Inflammatory macrophage (primary cell): ENCODE measurements at regions not wholly inside any gene's neighbourhood (a gene's known extent, or its start where the extent isn't known, plus 50 kb on each side); places are given as distances from the start of the nearest gene placed in this dataset.

Experiments
- DNase-seq, 2 donors: peaks; one replicate each; pipeline ENCODE4 v3.0.0-alpha.2; 2020 to 2022

DNA sequence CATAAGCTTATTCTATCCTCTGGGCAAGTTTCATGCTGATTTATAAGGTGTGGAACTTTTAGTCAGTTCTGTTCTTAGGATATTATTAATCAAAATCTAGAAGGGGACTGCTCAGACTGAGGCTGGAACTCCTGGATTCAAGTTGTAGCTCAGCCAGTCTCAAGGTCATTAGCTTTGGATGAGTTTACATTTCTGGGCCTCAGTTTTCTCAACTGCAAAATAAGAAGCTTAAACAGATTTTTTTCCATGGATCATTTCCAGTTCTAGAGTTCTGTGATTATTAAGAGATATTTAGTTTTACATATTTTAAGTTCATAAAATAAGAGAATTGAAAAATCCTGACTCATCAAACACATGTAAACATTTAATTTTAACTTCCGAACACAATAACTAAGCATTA, 442.5 kb upstream of the PKDCC start:
- DNase-seq = no peak

- DNase-seq = no peak
Observed at GRCh38 chr2:41605914-41606313, 441.9 kb upstream of the PKDCC start.

- no peak for DNase-seq
Observed at GRCh38 chr2:41610501-41611190, 437.2 kb upstream of the PKDCC start.

- DNase-seq = peak in 1 of 2 donors; percentile 3
Observed at GRCh38 chr2:41618754-41619153, 429.1 kb upstream of the PKDCC start.

DNA sequence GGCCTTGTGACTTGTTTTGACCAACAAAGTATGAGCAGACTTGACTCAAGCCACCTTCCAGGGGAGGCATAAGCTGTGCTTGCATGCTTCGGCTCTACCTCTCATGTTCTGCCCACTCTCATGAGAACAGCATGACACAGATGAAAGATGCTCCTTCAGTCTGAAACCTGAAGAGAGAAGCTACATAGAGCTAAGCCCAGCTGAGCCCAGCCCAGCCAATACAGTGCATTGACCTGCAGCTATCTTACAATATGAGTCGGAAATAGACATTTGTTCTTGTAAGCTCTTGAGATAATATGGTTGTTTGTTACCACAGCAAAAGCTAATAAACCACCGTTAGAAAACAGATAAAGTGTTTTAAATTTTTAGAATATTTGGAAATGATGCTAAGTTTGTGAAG, 426.7 kb upstream of the PKDCC start:
- no peak for DNase-seq

- no peak for DNase-seq
Observed at GRCh38 chr2:41621563-41621962, 426.3 kb upstream of the PKDCC start.

DNA sequence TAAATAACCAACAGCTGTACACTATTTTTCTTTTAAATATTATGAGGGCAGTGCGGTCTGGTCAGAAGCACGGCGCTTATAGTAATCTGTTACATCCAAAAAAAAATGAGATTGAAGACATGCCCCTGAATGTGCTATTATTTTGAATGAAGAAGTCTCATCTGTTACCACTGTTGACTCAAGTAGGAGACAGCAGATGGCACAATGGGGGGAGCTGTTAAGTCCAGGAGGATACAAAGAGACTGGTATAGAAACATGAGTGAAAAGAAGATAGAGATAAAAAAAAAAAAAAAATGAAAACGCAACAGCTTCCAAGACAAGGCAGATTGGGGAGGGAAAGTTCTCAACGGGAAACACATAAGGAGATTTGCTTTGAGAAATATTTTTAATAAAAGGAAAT, 425.5 kb upstream of the PKDCC start:
- DNase-seq = no peak

- DNase-seq = no peak
Observed at GRCh38 chr2:41626936-41627335, 420.9 kb upstream of the PKDCC start.

DNA sequence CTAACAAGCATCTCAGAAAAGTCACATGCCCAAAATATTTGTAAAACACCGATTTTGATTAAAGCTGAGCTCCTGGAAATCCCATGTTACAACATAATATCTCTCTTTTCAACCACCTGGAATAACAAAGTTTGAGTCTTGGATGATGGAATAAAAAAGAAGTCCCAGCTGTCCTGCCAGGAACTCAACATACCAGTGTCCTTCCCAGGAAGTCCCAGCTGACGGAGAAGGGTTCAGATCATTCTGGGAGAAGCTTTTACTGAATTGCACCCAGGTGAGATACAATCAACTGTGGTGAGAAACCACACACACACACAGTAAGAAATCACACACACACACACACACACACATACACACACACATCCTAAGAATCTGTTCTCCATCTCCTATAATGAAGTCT, 413.1 kb upstream of the PKDCC start:
- DNase-seq = no peak

GRCh38 chr2:41644936-41645335, 402.9 kb upstream of the PKDCC start:
- no peak for DNase-seq

- DNase-seq = no peak
Observed at GRCh38 chr2:41647468-41648050, 400.3 kb upstream of the PKDCC start.

DNA sequence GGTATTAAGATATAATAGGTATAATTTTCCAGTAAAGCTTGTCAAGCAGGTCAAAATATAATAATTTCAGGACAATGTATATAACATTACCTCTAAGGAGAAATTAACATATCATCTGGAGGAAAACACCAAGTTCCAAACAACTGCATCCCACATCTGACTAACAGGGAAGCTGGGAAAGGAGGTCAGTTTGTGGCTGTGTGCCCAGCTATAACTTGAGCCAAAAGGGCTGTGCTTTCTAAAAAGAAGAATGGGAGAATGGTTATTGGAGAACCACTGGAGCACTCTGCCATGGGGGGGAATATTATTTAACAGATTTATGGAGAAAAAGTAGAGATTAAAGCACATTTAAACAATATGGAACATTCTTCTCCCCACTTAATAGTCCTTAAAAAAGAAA, 390.6 kb upstream of the PKDCC start:
- no peak for DNase-seq

DNA sequence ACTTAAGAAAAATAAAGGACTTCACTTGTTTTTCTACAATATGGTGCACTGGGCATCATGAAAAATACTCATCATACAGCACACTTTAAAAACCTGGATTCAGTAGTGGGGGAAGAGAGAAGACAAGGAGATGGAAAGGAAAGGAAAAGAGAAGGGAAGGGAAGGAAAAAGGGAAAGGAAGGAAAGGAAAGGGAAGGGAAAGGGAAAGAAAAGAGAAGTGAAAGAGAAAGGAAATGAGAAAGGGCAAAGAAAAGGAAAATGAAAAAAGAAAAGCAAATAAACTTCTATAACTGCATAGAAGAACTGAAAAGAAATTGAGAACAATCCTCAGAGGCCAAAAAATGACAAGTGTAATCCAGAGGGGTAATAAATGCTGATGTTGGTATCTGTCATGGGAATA, 388.1 kb upstream of the PKDCC start:
- no peak for DNase-seq

DNA sequence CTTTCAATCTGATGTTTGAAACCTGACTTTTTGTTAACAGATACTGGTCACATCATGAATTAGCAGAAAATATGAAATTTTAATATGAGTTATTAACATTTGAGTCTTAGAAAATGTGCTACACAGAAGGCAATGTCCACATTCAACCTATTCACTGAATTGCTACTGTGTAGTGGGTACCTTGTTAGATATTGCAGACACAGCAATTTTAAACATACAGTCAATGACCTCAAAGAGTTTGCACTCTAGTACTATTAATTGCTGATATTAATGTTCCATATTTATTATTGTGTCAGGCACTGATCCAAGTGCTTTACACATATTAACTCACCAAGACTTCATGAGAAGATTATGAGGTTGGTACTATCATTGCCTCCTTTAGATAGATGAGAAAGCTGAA, 385.4 kb upstream of the PKDCC start:
- DNase-seq = no peak

GRCh38 chr2:41663056-41663455, 384.8 kb upstream of the PKDCC start:
- DNase-seq = no peak

- DNase-seq = no peak
Observed at GRCh38 chr2:41668529-41668928, 379.3 kb upstream of the PKDCC start.

- DNase-seq = no peak
Observed at GRCh38 chr2:41678639-41679038, 369.2 kb upstream of the PKDCC start.

DNA sequence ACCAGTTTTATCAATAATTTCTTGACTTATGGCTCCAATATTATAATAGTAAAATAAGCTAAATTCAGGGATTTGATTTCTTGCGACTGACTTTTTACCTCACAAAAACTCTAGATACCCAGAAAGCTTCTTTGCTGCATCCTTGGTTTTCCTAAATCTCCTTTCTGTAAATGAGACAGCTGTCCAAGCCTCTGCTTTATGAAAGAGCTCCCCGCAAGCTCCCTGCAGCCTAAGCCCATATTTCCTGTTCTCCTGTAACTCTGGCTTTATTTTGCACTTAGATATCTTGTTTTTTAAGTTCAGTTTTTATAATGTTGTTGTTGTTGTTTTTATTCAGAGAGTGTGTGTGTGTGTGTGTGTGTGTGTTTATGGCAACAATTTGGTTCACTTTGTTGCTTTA, 361.7 kb upstream of the PKDCC start:
- no peak for DNase-seq

- DNase-seq = peak; percentile 44 to 46
Observed at GRCh38 chr2:41691561-41691960, 356.3 kb upstream of the PKDCC start.

DNA sequence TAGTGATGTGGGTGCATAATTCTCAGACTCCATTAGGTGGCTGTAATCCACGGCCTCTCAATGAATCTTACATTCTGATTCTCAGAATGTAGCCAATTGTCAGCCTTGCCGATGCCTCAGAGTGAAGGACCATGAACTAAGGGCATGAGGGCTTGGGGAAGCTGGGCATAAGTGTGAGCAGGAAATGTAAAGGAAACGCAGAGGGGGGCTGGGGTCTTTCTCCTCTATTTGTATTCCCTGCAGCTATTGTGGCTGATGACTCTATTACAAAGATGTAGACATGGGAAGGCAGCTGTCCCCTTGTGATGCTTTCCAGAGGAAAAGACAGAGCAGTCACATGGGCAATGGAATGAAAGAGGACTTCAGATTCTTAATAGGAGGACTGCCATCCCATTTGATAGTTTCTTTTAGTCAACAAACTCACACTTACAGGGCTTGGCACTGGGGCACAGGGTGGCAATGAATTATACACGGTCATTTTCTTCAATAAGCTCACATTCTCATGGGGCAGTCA, 353.2 kb upstream of the PKDCC start:
- DNase-seq = no peak

- no peak for DNase-seq
Observed at GRCh38 chr2:41695198-41696113, 352.4 kb upstream of the PKDCC start.

DNA sequence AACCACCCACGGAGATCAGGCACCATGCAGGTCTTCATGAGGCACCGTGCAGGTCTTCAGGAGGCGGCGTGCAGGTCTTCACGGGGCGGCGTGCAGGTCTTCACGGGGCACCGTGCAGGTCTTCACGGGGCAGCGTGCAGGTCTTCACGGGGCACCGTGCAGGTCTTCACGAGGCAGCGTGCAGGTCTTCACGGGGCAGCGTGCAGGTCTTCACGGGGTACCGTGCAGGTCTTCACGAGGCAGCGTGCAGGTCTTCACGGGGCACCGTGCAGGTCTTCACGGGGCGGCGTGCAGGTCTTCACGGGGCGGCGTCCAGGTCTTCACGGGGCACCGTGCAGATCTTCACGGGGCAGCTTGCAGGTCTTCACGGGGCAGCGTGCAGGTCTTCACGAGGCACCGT, 350.4 kb upstream of the PKDCC start:
- DNase-seq = no peak

DNA sequence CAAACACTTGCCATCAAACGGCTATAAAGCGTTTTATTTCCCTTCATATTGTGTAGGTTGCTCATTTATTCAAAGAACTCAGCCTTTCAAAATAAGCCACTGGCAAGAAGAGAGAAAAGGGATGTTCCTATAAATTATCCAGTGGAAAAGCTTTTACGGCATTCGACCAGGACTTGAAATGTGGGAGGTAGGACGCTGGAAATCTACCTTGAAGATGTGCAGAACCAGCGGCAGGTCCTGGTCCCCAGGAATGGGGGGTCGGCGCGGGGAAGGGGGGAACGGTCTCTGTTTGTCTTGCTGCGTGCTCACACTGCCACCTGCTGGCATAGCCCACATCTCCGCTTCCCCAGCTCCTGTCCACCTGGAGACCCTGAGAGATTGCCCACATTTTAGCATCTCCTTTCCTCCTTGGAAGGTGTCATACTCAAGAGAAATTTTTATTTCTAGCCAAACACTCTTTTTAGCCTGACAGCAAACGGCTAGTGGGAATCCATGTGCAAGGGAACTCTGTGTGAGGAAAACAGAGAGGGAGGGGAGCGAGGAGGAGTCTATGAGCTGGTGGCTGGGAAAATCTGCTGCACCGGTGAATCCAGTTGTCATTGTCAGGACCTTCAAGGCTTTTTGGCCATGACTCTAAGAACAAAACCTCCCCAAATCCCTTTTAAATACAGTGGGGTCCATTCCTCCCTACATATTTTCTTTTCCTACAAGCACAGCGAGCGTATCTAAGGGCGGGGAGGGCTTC, 349.0 kb upstream of the PKDCC start:
- DNase-seq = no peak
